Gastroesophageal sphincter (tissue), 4 donors: ENCODE measurements at regions not wholly inside any gene's neighbourhood (a gene's known extent, or its start where the extent isn't known, plus 50 kb on each side); places are given as distances from the start of the nearest gene placed in this dataset.

Experiments used
- ATAC-seq: fragments of 150-250 bp; one replicate; pipeline ENCODE4 v1.9.1; 2016; ENCODE audit warnings: mild to moderate bottlenecking, moderate library complexity
- H3K27ac ChIP-seq, 4 donors: fragments of 200-600 bp; sonication (generic) in 3 of 4; 1 replicate in 3 of 4; 2 replicates in 1 of 4; pipeline ENCODE4 v1.5.1; 2016 to 2019
- H3K27me3 ChIP-seq: fragments of 200-600 bp; sonication (generic); one replicate; pipeline ENCODE4 v1.5.1; 2019
- H3K36me3 ChIP-seq, 2 donors: fragments of 200-600 bp; sonication (generic); one replicate each; pipeline ENCODE4 v1.5.1; 2019; ENCODE audit warnings: control low read depth in 1 of 2
- H3K4me1 ChIP-seq, 3 donors: fragments of 200-600 bp; sonication (generic); 1 replicate in 2 of 3; 2 replicates in 1 of 3; pipeline ENCODE4 v1.5.1; 2016 to 2019; ENCODE audit warnings: control low read depth in 2 of 3
- H3K4me3 ChIP-seq, 2 donors: fragments of 200-600 bp; sonication (generic); one replicate each; pipeline ENCODE4 v1.5.1; 2019; ENCODE audit warnings: mild to moderate bottlenecking in 1 of 2, moderate library complexity in 1 of 2
- H3K9me3 ChIP-seq, 3 donors: fragments of 200-600 bp; sonication (generic); one replicate each; pipeline ENCODE4 v1.5.1; 2017 to 2019; ENCODE audit warnings: control low read depth in 2 of 3
- EP300 ChIP-seq: sonication (generic); formaldehyde crosslinking; IDR thresholded peaks from one replicate; pipeline ENCODE4 v1.6.1; 2017; ENCODE audit warnings: antibody characterized with exemption, mild to moderate bottlenecking
- POLR2A ChIP-seq, 2 donors: fragments of 450-650 bp; IDR thresholded peaks; one replicate each; pipeline ENCODE4 v1.6.1; 2017; ENCODE audit warnings: antibody characterized with exemption in 2 of 2, mild to moderate bottlenecking in 2 of 2, moderate library complexity in 1 of 2
- POLR2AphosphoS5 ChIP-seq: sonication (generic); formaldehyde crosslinking; IDR thresholded peaks from one replicate; pipeline ENCODE4 v1.6.1; 2017; ENCODE audit warnings: antibody characterized with exemption
- WGBS, 2 donors: methylation state at CpG; one replicate each; pipeline ENCODE4 v1.1.5; 2018; ENCODE audit warnings: low coverage in 1 of 2; 5-methylcytosine and 5-hydroxymethylcytosine counted together
- TF ChIP-seq, protein P1 (sequence below), 4 experiments: fragments of 200-600 bp in 2 of 4; fragments of 450-650 bp in 2 of 4; sonication (generic) in 1 of 4; IDR thresholded peaks; one replicate each; pipeline ENCODE4 v1.5.1; 2017 to 2019; ENCODE audit warnings: antibody characterized with exemption in 4 of 4, mild to moderate bottlenecking in 2 of 4, moderate library complexity in 2 of 4

DNA sequence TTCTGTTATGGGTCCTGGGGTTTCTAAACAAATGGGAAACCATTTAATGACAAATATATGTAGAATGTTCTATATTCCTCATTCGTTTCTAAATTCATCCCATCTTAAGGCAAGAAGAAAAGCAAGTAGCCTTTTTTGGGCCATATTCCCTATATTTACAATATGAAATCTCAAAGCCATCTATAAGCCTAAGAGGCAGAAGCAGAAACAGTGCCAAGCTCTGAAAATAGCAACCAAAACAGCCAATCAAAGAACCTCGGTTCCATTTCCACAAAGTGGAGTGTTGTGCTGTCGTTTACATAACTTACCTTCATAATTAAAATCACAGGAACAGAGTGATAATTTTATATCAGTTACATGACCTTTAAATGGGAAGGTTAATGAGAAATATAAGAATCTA is 330.6 kb upstream of the GATB start:
- H3K36me3 ChIP-seq = no peaks in the 10 kb centered on the region
- H3K27me3 ChIP-seq = no peaks in the 10 kb centered on the region
- TF ChIP-seq POLR2AphosphoS5 (no peak), EP300 (no peak), POLR2A (IDR thresholded peaks at IDR 0.05) (no peak)
- TF ChIP-seq, protein P1, sequence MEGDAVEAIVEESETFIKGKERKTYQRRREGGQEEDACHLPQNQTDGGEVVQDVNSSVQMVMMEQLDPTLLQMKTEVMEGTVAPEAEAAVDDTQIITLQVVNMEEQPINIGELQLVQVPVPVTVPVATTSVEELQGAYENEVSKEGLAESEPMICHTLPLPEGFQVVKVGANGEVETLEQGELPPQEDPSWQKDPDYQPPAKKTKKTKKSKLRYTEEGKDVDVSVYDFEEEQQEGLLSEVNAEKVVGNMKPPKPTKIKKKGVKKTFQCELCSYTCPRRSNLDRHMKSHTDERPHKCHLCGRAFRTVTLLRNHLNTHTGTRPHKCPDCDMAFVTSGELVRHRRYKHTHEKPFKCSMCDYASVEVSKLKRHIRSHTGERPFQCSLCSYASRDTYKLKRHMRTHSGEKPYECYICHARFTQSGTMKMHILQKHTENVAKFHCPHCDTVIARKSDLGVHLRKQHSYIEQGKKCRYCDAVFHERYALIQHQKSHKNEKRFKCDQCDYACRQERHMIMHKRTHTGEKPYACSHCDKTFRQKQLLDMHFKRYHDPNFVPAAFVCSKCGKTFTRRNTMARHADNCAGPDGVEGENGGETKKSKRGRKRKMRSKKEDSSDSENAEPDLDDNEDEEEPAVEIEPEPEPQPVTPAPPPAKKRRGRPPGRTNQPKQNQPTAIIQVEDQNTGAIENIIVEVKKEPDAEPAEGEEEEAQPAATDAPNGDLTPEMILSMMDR (IDR thresholded peaks at IDR 0.05) = no peak
- no peak for ATAC-seq
- no peaks in the 10 kb centered on the region for H3K4me1 ChIP-seq
- no peak overlapping the region for H3K4me3 ChIP-seq
- no peak overlapping the region for H3K27ac ChIP-seq
- 76 to 83% methylated on average over 3 of the region's 3 CpGs for WGBS, 2 donors
- H3K9me3 ChIP-seq = no peaks in the 10 kb centered on the region

DNA sequence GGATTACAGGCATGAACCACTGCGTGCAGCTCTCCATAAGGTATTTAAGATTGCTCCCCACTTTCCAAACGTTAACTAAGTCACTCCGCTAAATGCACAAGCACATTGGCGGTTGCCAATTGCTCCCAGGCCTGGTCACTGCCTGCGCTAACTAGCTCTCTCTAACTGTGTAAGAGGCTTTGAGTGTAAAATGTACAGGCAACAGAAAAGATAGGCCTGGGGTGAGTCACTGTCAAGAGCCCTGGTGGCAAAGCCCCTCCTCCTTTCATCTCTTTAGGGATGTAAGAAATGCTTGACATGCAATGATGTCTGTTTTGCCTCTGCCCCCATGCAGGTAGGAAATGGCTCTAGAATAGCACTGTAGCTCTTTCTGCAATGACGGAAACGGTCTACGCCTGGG is 329.7 kb upstream of the GATB start:
- Histone ChIP-seq H3K27me3 (no peaks in the 10 kb centered on the region), H3K9me3 (no peaks in the 10 kb centered on the region), H3K4me1 (no peaks in the 10 kb centered on the region), H3K27ac (no peak overlapping the region), H3K4me3 (no peak overlapping the region), H3K36me3 (no peaks in the 10 kb centered on the region)
- 81 to 94% methylated on average over 6 to 7 of the region's 8 CpGs for WGBS, 2 donors
- no peak for TF ChIP-seq POLR2A (IDR thresholded peaks at IDR 0.05)
- TF ChIP-seq, protein P1 (IDR thresholded peaks at IDR 0.05) = no peak
- no peak for TF ChIP-seq EP300
- no peak for TF ChIP-seq POLR2AphosphoS5
- ATAC-seq = no peak

DNA sequence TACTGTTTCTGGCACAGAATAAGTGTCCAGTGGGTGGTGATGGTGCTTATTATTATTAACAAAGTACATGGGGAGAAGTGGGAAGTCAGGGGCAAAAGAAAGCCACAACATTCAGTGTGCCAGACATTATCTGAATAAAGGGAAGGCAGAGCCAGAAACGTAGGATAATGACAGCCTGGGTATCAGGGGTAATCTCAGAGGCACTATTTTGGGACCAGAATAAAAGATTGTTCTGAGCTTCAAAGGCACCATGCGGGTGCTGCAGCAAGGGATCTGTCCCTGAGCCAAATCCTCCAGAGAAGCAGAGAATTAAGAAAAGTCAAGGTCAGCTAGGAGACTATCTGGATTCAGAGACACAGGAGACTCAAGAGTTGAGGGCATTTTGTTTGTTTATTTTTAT is 328.8 kb upstream of the GATB start:
- no peak for ATAC-seq
- no peak overlapping the region for H3K27ac ChIP-seq
- H3K36me3 ChIP-seq = no peaks in the 10 kb centered on the region
- no peak for TF ChIP-seq POLR2A (IDR thresholded peaks at IDR 0.05)
- TF ChIP-seq POLR2AphosphoS5 = no peak
- TF ChIP-seq, protein P1 (IDR thresholded peaks at IDR 0.05) = no peak
- TF ChIP-seq EP300 = no peak
- no peaks in the 10 kb centered on the region for H3K27me3 ChIP-seq
- H3K9me3 ChIP-seq = no peaks in the 10 kb centered on the region
- no peak overlapping the region for H3K4me3 ChIP-seq
- 9 to 50% methylated on average over 1 to 2 of the region's 2 CpGs for WGBS, 2 donors
- H3K4me1 ChIP-seq = no peaks in the 10 kb centered on the region

DNA sequence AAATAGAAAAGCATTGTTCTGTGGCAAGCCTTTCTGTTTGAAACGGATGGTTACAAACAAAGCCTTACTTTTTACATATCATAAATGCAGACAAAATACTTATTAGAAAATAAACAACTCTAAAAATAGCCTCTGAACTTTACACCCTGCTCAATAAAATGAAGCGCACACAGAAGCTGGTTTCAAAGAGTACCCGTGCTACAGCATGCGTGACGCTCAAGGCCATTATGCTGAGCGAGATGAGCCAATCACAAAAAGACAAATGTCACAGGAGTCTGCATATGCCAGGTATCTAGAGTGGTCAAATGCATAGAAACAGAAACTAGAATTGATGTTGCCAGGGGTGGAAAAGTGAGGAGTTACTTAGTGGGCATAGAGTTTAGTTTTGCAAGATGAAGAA is 326.5 kb upstream of the GATB start:
- WGBS, 2 donors = 82 to 89% methylated on average over 6 of the region's 6 CpGs
- H3K4me3 ChIP-seq = no peak overlapping the region
- H3K27me3 ChIP-seq = no peaks in the 10 kb centered on the region
- no peaks in the 10 kb centered on the region for H3K4me1 ChIP-seq
- no peak for TF ChIP-seq POLR2AphosphoS5
- TF ChIP-seq, protein P1 (IDR thresholded peaks at IDR 0.05) = no peak
- TF ChIP-seq EP300 = no peak
- TF ChIP-seq POLR2A (IDR thresholded peaks at IDR 0.05) = no peak
- ATAC-seq = no peak
- H3K9me3 ChIP-seq = no peaks in the 10 kb centered on the region
- H3K27ac ChIP-seq = no peak overlapping the region
- H3K36me3 ChIP-seq = no peaks in the 10 kb centered on the region

DNA sequence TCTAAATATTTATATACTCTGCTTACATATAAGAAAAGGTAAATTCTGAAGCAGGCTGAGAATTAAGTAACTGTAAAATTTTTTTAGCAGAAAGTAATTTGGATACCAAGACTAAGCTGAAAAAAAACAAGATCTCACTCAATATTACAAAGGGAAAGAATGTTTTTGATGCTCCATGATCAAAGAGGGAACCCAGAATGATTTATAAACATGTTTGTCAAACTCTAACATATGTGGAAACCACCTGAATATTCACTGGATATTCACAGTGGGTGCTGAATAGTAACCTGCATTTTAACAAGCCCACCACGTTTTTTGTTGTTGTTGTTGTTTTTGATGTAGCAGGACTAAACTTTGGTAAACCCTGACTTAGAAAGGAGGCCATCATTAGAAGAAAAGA is 324.9 kb upstream of the GATB start:
- no peak overlapping the region for H3K4me3 ChIP-seq
- no peaks in the 10 kb centered on the region for H3K27me3 ChIP-seq
- TF ChIP-seq, protein P1 (IDR thresholded peaks at IDR 0.05) = no peak
- TF ChIP-seq POLR2A (IDR thresholded peaks at IDR 0.05) = no peak
- no peak for ATAC-seq
- no peaks in the 10 kb centered on the region for H3K36me3 ChIP-seq
- no peaks in the 10 kb centered on the region for H3K4me1 ChIP-seq
- H3K9me3 ChIP-seq = no peaks in the 10 kb centered on the region
- H3K27ac ChIP-seq = no peak overlapping the region
- WGBS, 2 donors = 18 to 33% methylated on average over 1 of the region's 1 CpG
